CD14-positive monocyte (primary cell): ENCODE measurements at regions not wholly inside any gene's neighbourhood (a gene's known extent, or its start where the extent isn't known, plus 50 kb on each side); places are given as distances from the start of the nearest gene placed in this dataset. TPM values are rescaled to one million over a fixed set of nuclear protein-coding genes. Genes with fewer than 3 reads are reported as not detected.

Experiments used
- DNase-seq, 3 donors: peaks; one replicate each; pipeline ENCODE4 v3.0.0-alpha.2; 2011 to 2022
- H2AFZ ChIP-seq: 2 replicates; pipeline ENCODE4 v1.6.0; 2012; ENCODE audit warnings: mild to moderate bottlenecking, low read depth, low read length, inconsistent platforms; ENCODE audit not compliant: insufficient read depth, poor library complexity, severe bottlenecking
- H3K27ac ChIP-seq, 2 donors: 1 replicate in 1 of 2; 2 replicates in 1 of 2; pipeline ENCODE4 v1.5.1; 2012 to 2013; ENCODE audit warnings: low read length in 2 of 2, control low read depth in 1 of 2, inconsistent platforms in 1 of 2, low read depth in 1 of 2, mild to moderate bottlenecking in 1 of 2
- H3K27me3 ChIP-seq, 2 donors: one replicate each; pipeline versions ENCODE4 v1.6.0 to v1.6.1; 2011 to 2013; ENCODE audit warnings: low read length in 2 of 2; ENCODE audit not compliant: control insufficient read depth in 2 of 2, insufficient read depth in 2 of 2
- H3K36me3 ChIP-seq, 2 donors: replicated peaks in 1 of 2; 1 replicate in 1 of 2; 2 replicates in 1 of 2; pipeline versions ENCODE4 v1.5.1 to v1.6.1; 2012 to 2013; ENCODE audit warnings: low read length in 2 of 2, control low read depth in 1 of 2, inconsistent platforms in 1 of 2, mild to moderate bottlenecking in 1 of 2; ENCODE audit not compliant: insufficient read depth in 2 of 2, control insufficient read depth in 1 of 2
- H3K4me1 ChIP-seq, 2 donors: 1 replicate in 1 of 2; 2 replicates in 1 of 2; pipeline versions ENCODE4 v1.5.1 to v1.6.1; 2012 to 2013; ENCODE audit warnings: low read length in 2 of 2, control low read depth in 1 of 2, inconsistent platforms in 1 of 2, mild to moderate bottlenecking in 1 of 2, moderate library complexity in 1 of 2; ENCODE audit not compliant: insufficient read depth in 2 of 2, control insufficient read depth in 1 of 2
- H3K4me2 ChIP-seq: replicated peaks from 2 replicates; pipeline ENCODE3; 2012; ENCODE audit warnings: low read length, moderate library complexity, mild to moderate bottlenecking; ENCODE audit not compliant: poor library complexity, severe bottlenecking; ENCODE audit errors: extremely low read depth
- H3K4me3 ChIP-seq, 3 experiments: fragments of 200-600 bp in 1 of 3; sonication (generic) in 1 of 3; replicated peaks in 1 of 3; 1 replicate in 2 of 3; 2 replicates in 1 of 3; pipeline ENCODE4 v1.5.1; 2011 to 2013; ENCODE audit warnings: low read length in 3 of 3, mild to moderate bottlenecking in 3 of 3, control low read depth in 2 of 3, low read depth in 2 of 3, inconsistent platforms in 1 of 3, moderate library complexity in 1 of 3
- H3K79me2 ChIP-seq: 2 replicates; pipeline ENCODE4 v1.6.0; 2012; ENCODE audit warnings: mild to moderate bottlenecking, control low read depth, inconsistent platforms, low read length, moderate library complexity; ENCODE audit not compliant: insufficient read depth
- H3K9ac ChIP-seq: 2 replicates; pipeline ENCODE4 v1.6.0; 2017; ENCODE audit warnings: low read length, mild to moderate bottlenecking; ENCODE audit not compliant: insufficient read depth, poor library complexity, severe bottlenecking
- H3K9me3 ChIP-seq, 2 donors: replicated peaks in 1 of 2; 1 replicate in 1 of 2; 2 replicates in 1 of 2; pipeline versions ENCODE4 v1.5.1 to v1.6.1; 2012 to 2013; ENCODE audit warnings: low read length in 2 of 2, control low read depth in 1 of 2; ENCODE audit not compliant: control insufficient read depth in 1 of 2, insufficient read depth in 1 of 2
- H4K20me1 ChIP-seq: 2 replicates; pipeline ENCODE4 v1.6.0; 2012; ENCODE audit warnings: mild to moderate bottlenecking, low read length, control low read depth, moderate library complexity; ENCODE audit not compliant: insufficient read depth
- H3K27ac Mint-ChIP-seq, 7 donors: one replicate each; pipeline ENCODE4 v1.8.0; 2020; ENCODE audit warnings: mild to moderate bottlenecking in 7 of 7, mixed read lengths in 7 of 7, moderate library complexity in 6 of 7, inconsistent platforms in 2 of 7
- H3K27me3 Mint-ChIP-seq, 3 donors: one replicate each; pipeline ENCODE4 v1.8.0; 2021 to 2022; ENCODE audit warnings: low read depth in 3 of 3, mild to moderate bottlenecking in 3 of 3, mixed read lengths in 3 of 3, moderate library complexity in 3 of 3, inconsistent platforms in 1 of 3
- H3K36me3 Mint-ChIP-seq, 2 donors: one replicate each; pipeline ENCODE4 v1.8.0; 2020; ENCODE audit warnings: mixed read lengths in 2 of 2, inconsistent platforms in 1 of 2, mild to moderate bottlenecking in 1 of 2
- H3K4me1 Mint-ChIP-seq: one replicate; pipeline ENCODE4 v1.8.0; 2020; ENCODE audit warnings: mild to moderate bottlenecking, mixed read lengths
- H3K4me3 Mint-ChIP-seq, 2 donors: one replicate each; pipeline ENCODE4 v1.8.0; 2020; ENCODE audit warnings: mild to moderate bottlenecking in 2 of 2, mixed read lengths in 2 of 2, moderate library complexity in 1 of 2
- H3K9me3 Mint-ChIP-seq, 7 donors: one replicate each; pipeline ENCODE4 v1.8.0; 2020 to 2022; ENCODE audit warnings: mixed read lengths in 7 of 7, mild to moderate bottlenecking in 6 of 7, moderate library complexity in 6 of 7, inconsistent platforms in 2 of 7
- WGBS: methylation state at CpG from one replicate; pipeline ENCODE4 v1.1.5; 2013; ENCODE audit warnings: missing lambda C conversion rate; ENCODE audit not compliant: insufficient coverage; 5-methylcytosine and 5-hydroxymethylcytosine counted together
- intact Hi-C, 2 donors: fragments of 100-400 bp; cut with micrococcal nuclease; formaldehyde crosslinking; loops; one replicate each; pipeline versions ENCODE4 v1.15.0 to v1.15.1; 2023
- small RNA-seq: library from RNA; depleted of rRNA; stranded (forward); fragments of <200 nt; gene quantifications from one replicate; pipeline ENCODE3, GENCODE V24; 2012; ENCODE audit warnings: low read depth; ENCODE audit not compliant: insufficient read length
- TF ChIP-seq, protein P1 (sequence below): fragments of 200-600 bp; IDR thresholded peaks from one replicate; pipeline ENCODE4 v1.8.0; 2022; ENCODE audit warnings: antibody characterized with exemption, mild to moderate bottlenecking

GRCh38 chr5:88322785-88323184, 54.1 kb upstream of the TMEM161B start:
- no peaks in the 10 kb centered on the region for H3K79me2 ChIP-seq
- H3K27ac Mint-ChIP-seq = no peak overlapping the region
- intact Hi-C loops = no loop called here

More at GRCh38 chr5:88322785-88323184, 54.1 kb upstream of the TMEM161B start:
- Mint-ChIP-seq H3K27me3 (peaks cover 1 to 3% (median 2%) of the 10 kb centered on the region in 3 donors), H3K4me1 (no peaks in the 10 kb centered on the region), H3K36me3 (no peaks in the 10 kb centered on the region), H3K9me3 (peaks cover 3 to 15% (median 7%) of the 10 kb centered on the region in 7 donors), H3K4me3 (no peak overlapping the region)
- Histone ChIP-seq H4K20me1 (no peaks in the 10 kb centered on the region), H3K36me3 (no peaks in the 10 kb centered on the region), H3K27me3 (no peaks in the 10 kb centered on the region), H3K27ac (no peak overlapping the region), H2AFZ (no peak overlapping the region), H3K9ac (no peak overlapping the region), H3K4me2 (no peak overlapping the region), H3K4me3 (no peak overlapping the region), H3K4me1 (no peaks in the 10 kb centered on the region), H3K9me3 (peaks cover 0 to 2% of the 10 kb centered on the region in 2 donors)
- no CpG with 5 or more reads among the region's 3 CpGs for WGBS
- DNase-seq = no peak
- TF ChIP-seq, protein P1, sequence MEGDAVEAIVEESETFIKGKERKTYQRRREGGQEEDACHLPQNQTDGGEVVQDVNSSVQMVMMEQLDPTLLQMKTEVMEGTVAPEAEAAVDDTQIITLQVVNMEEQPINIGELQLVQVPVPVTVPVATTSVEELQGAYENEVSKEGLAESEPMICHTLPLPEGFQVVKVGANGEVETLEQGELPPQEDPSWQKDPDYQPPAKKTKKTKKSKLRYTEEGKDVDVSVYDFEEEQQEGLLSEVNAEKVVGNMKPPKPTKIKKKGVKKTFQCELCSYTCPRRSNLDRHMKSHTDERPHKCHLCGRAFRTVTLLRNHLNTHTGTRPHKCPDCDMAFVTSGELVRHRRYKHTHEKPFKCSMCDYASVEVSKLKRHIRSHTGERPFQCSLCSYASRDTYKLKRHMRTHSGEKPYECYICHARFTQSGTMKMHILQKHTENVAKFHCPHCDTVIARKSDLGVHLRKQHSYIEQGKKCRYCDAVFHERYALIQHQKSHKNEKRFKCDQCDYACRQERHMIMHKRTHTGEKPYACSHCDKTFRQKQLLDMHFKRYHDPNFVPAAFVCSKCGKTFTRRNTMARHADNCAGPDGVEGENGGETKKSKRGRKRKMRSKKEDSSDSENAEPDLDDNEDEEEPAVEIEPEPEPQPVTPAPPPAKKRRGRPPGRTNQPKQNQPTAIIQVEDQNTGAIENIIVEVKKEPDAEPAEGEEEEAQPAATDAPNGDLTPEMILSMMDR = no peak

Small RNA genes in the stretch of these regions (small RNA-seq; reads per million reads assigned to genes)
- not detected for gene RF00156
